Smooth muscle cell (in vitro differentiated cells): ENCODE measurements at regions not wholly inside any gene's neighbourhood (a gene's known extent, or its start where the extent isn't known, plus 50 kb on each side); places are given as distances from the start of the nearest gene placed in this dataset.

Experiments
- DNase-seq: peaks from one replicate; lab custom pipeline; 2025; ENCODE audit not compliant: unreplicated experiment; lab: John Stamatoyannopoulos, UW
- H2AFZ ChIP-seq: fragments of 200-600 bp; sonication (generic); 2 replicates; pipeline ENCODE4 v1.6.0; 2016; ENCODE audit warnings: antibody characterized with exemption, low read depth, mild to moderate bottlenecking
- H3F3A ChIP-seq: fragments of 200-600 bp; sonication (generic); 2 replicates; pipeline ENCODE4 v1.6.0; 2017; ENCODE audit warnings: antibody characterized with exemption, low read depth
- H3K27ac ChIP-seq: fragments of 200-600 bp; sonication (generic); 2 replicates; pipeline ENCODE4 v1.5.1; 2016; ENCODE audit warnings: low read depth, mild to moderate bottlenecking
- H3K27me3 ChIP-seq: fragments of 200-600 bp; sonication (generic); 2 replicates; pipeline ENCODE4 v1.6.1; 2016; ENCODE audit warnings: low read depth, mild to moderate bottlenecking
- H3K36me3 ChIP-seq: fragments of 200-600 bp; sonication (generic); 2 replicates; pipeline ENCODE4 v1.5.1; 2016; ENCODE audit warnings: low read depth
- H3K4me1 ChIP-seq: fragments of 200-600 bp; sonication (generic); 2 replicates; pipeline ENCODE4 v1.5.1; 2016; ENCODE audit warnings: low read depth
- H3K4me2 ChIP-seq: fragments of 200-600 bp; sonication (generic); 2 replicates; pipeline ENCODE4 v1.6.0; 2016; ENCODE audit warnings: mild to moderate bottlenecking
- H3K4me3 ChIP-seq: fragments of 200-600 bp; sonication (generic); 2 replicates; pipeline ENCODE4 v1.5.1; 2016; ENCODE audit warnings: mild to moderate bottlenecking
- H3K79me2 ChIP-seq: fragments of 200-600 bp; sonication (generic); 2 replicates; pipeline ENCODE4 v1.6.0; 2016; ENCODE audit warnings: low read depth, mild to moderate bottlenecking
- H3K9ac ChIP-seq: fragments of 200-600 bp; sonication (generic); 2 replicates; pipeline ENCODE4 v1.6.0; 2016; ENCODE audit warnings: low read depth
- H3K9me3 ChIP-seq: fragments of 200-600 bp; sonication (generic); replicated peaks from 2 replicates; pipeline ENCODE4 v1.5.1; 2016; ENCODE audit warnings: low read depth
- H4K20me1 ChIP-seq: fragments of 200-600 bp; sonication (generic); 2 replicates; pipeline ENCODE4 v1.6.0; 2016; ENCODE audit warnings: low read depth
- CTCF ChIP-seq: fragments of 200-600 bp; sonication (generic); IDR thresholded peaks from 2 replicates; pipeline ENCODE4 v1.5.1; 2017; ENCODE audit warnings: borderline replicate concordance, mild to moderate bottlenecking, antibody characterized with exemption; ENCODE audit not compliant: insufficient read depth, poor library complexity, severe bottlenecking
- WGBS: methylation state at CpG from one replicate; pipeline ENCODE4 v1.1.7; 2016; ENCODE audit warnings: low lambda C conversion rate; 5-methylcytosine and 5-hydroxymethylcytosine counted together

GRCh38 chr4:24433515-24434214 lies 150.7 kb downstream of the DHX15 start:
- H4K20me1 ChIP-seq: no peaks in the 10 kb centered on the region
- no peak for DNase-seq
- H3K9ac ChIP-seq: no peak overlapping the region
- H3K4me2 ChIP-seq: no peak overlapping the region
- no peaks in the 10 kb centered on the region for H3K4me1 ChIP-seq
- H3K27me3 ChIP-seq: peaks cover 20% of the 10 kb centered on the region
- no peak overlapping the region for H3K27ac ChIP-seq
- no peaks in the 10 kb centered on the region for H3K36me3 ChIP-seq
- H3K9me3 ChIP-seq: no peaks in the 10 kb centered on the region
- no peaks in the 10 kb centered on the region for H3F3A ChIP-seq
- no peak overlapping the region for H3K4me3 ChIP-seq
- no peak for TF ChIP-seq CTCF
- WGBS: 68% methylated on average over 8 of the region's 8 CpGs
- no peak overlapping the region for H2AFZ ChIP-seq
- H3K79me2 ChIP-seq: no peaks in the 10 kb centered on the region

GRCh38 chr4:24428850-24429249 lies 155.5 kb downstream of the DHX15 start:
- DNase-seq: no peak
- Histone ChIP-seq H3K36me3 (no peaks in the 10 kb centered on the region), H3K4me2 (no peak overlapping the region), H2AFZ (no peak overlapping the region), H3K9ac (no peak overlapping the region), H3K9me3 (no peaks in the 10 kb centered on the region), H4K20me1 (no peaks in the 10 kb centered on the region), H3K4me1 (no peaks in the 10 kb centered on the region), H3K27ac (no peak overlapping the region), H3K4me3 (no peak overlapping the region), H3F3A (no peaks in the 10 kb centered on the region), H3K79me2 (no peaks in the 10 kb centered on the region), H3K27me3 (peaks cover 18% of the 10 kb centered on the region)
- TF ChIP-seq CTCF: no peak
- WGBS: 83% methylated on average over 6 of the region's 6 CpGs

- H3F3A ChIP-seq: no peaks in the 10 kb centered on the region
- H4K20me1 ChIP-seq: no peaks in the 10 kb centered on the region
- H3K4me1 ChIP-seq: no peaks in the 10 kb centered on the region
- H3K36me3 ChIP-seq: no peaks in the 10 kb centered on the region
- H3K9me3 ChIP-seq: no peaks in the 10 kb centered on the region
- WGBS: 96% methylated on average over 5 of the region's 5 CpGs
- H3K4me2 ChIP-seq: no peak overlapping the region
- DNase-seq: no peak
- H3K4me3 ChIP-seq: no peak overlapping the region
- TF ChIP-seq CTCF: no peak
- H3K27me3 ChIP-seq: peaks cover 9% of the 10 kb centered on the region
- no peak overlapping the region for H3K27ac ChIP-seq
- no peaks in the 10 kb centered on the region for H3K79me2 ChIP-seq
- no peak overlapping the region for H2AFZ ChIP-seq
- no peak overlapping the region for H3K9ac ChIP-seq
Measured at GRCh38 chr4:24426557-24426956, 157.8 kb downstream of the DHX15 start.

GRCh38 chr4:24425863-24426262 lies 158.5 kb downstream of the DHX15 start:
- Histone ChIP-seq H3K9ac (no peak overlapping the region), H4K20me1 (no peaks in the 10 kb centered on the region), H3F3A (no peaks in the 10 kb centered on the region), H3K36me3 (no peaks in the 10 kb centered on the region), H3K4me3 (no peak overlapping the region), H3K9me3 (no peaks in the 10 kb centered on the region), H3K4me1 (no peaks in the 10 kb centered on the region), H3K27me3 (peaks cover 5% of the 10 kb centered on the region), H3K4me2 (no peak overlapping the region), H3K27ac (no peak overlapping the region), H3K79me2 (no peaks in the 10 kb centered on the region), H2AFZ (no peak overlapping the region)
- WGBS: 81% methylated on average over 3 of the region's 3 CpGs
- no peak for TF ChIP-seq CTCF
- DNase-seq: no peak
